Fibroblast of lung (primary cell): ENCODE measurements at regions not wholly inside any gene's neighbourhood (a gene's known extent, or its start where the extent isn't known, plus 50 kb on each side); places are given as distances from the start of the nearest gene placed in this dataset.

Experiments
- EZH2 ChIP-seq: IDR thresholded peaks from 2 replicates; pipeline ENCODE4 v1.5.1; 2012; ENCODE audit warnings: low read length, control low read depth, mild to moderate bottlenecking; ENCODE audit errors: missing control alignments
- TF ChIP-seq, protein P1 (sequence below), 2 donors: IDR thresholded peaks in 1 of 2; conservative IDR thresholded peaks in 1 of 2; 1 replicate in 1 of 2; 2 replicates in 1 of 2; pipeline ENCODE4 v1.5.1; 2011 to 2012; ENCODE audit warnings: low read length in 2 of 2, control low read depth in 1 of 2, inconsistent platforms in 1 of 2, low read depth in 1 of 2, mild to moderate bottlenecking in 1 of 2

DNA sequence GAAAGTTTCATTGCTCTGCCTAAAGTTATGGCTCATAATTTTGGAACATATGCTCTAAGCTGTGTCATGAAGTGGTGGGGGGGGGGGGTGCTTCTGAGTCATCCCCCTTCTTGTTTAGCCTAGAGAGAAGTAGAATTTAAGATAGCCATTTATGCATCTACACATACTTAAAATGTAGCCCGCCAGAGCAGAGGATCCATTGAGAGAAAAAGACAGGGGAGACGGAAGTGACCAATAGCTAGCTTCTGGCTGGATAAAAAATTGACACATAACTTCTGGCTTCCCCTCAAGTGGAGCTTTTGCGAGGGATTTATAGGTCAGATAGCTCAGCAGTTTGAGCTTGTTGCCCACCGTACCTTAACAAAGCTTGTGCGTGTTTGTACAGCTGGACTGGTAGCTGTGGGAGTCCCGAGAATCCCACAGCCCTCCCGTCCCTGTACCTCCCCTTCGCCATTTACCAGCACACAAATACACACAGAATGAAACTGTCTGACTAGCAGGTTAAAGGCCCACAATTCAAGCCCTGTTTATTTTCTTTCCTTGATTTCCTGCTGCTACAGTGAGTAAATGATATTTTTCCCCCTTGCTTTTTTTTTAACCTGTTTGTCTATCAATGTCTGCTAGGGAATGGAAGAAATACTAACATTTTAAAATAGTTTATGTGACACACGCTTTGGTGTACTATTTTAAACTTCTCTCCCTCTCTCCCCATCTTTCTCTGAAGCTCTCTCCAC is 232.6 kb upstream of the FERD3L start:
- TF ChIP-seq, protein P1, sequence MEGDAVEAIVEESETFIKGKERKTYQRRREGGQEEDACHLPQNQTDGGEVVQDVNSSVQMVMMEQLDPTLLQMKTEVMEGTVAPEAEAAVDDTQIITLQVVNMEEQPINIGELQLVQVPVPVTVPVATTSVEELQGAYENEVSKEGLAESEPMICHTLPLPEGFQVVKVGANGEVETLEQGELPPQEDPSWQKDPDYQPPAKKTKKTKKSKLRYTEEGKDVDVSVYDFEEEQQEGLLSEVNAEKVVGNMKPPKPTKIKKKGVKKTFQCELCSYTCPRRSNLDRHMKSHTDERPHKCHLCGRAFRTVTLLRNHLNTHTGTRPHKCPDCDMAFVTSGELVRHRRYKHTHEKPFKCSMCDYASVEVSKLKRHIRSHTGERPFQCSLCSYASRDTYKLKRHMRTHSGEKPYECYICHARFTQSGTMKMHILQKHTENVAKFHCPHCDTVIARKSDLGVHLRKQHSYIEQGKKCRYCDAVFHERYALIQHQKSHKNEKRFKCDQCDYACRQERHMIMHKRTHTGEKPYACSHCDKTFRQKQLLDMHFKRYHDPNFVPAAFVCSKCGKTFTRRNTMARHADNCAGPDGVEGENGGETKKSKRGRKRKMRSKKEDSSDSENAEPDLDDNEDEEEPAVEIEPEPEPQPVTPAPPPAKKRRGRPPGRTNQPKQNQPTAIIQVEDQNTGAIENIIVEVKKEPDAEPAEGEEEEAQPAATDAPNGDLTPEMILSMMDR (conservative IDR thresholded peaks at IDR 0.05 in 1 of 2, IDR thresholded peaks at IDR 0.05 in 1 of 2; ENCODE audit: low read depth in 1 of 2, low read length in 2 of 2), result no peak
- no peak for TF ChIP-seq EZH2
